ENCODE measurements at regions not wholly inside any gene's neighbourhood (a gene's known extent, or its start where the extent isn't known, plus 50 kb on each side); places are given as distances from the start of the nearest gene placed in this dataset.

DNA sequence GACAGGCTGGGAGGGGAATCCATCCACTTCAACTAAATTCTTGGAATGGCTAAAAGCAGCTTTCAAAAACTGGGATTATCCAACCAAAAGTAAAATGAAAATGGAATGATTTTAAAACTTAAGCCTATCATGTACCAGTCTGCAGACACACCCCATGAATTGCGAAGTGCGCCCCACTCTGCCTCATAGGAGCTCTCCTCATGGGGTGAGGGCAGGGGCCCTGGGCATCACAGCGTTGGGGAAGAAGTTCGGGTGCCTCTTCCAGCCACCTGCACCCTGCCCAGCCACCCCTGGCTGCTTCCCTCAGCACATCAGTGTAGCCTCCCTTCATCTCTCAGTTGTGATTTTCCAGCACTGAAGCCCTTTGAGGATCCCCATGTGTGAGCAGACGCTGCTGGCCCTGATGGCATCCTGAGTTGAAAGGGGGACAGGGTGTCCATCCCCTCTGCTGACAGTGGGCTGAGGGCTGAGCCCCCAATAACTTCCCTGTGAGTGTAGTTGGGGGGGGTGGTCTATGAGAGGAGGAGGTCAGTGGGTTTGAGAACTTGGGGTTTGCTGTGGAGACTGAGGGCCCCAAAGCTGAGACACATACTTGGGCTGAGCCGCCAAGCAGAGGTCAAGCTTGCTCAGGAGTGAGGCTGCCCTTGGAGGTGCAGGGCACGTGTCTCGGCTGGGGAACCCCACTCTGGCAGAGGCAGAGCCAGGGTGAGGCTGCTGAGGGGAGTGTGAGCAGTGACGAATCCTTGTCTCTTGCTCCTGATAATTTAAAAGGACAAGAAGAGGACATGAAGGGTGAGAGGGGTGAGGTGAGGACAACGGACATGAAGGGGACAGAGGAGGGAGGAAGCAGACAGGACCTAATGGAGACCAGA lies 542.1 kb downstream of the TCERG1L start:
- Histone ChIP-seq H3K4me3 (no peak overlapping the region), H3K27me3 (no peaks in the 10 kb centered on the region), H3K36me3 (no peaks in the 10 kb centered on the region), H3K9me3 (peaks cover 0 to 5% (median 0%) of the 10 kb centered on the region in 4 donors), H3K4me1 (no peaks in the 10 kb centered on the region), H3K27ac (no peak overlapping the region)
- peak in 2 of 3 donors; percentile 25 to 33 for DNase-seq
- TF ChIP-seq POLR2A (IDR thresholded peaks at IDR 0.05): no peak
- TF ChIP-seq, protein P1, sequence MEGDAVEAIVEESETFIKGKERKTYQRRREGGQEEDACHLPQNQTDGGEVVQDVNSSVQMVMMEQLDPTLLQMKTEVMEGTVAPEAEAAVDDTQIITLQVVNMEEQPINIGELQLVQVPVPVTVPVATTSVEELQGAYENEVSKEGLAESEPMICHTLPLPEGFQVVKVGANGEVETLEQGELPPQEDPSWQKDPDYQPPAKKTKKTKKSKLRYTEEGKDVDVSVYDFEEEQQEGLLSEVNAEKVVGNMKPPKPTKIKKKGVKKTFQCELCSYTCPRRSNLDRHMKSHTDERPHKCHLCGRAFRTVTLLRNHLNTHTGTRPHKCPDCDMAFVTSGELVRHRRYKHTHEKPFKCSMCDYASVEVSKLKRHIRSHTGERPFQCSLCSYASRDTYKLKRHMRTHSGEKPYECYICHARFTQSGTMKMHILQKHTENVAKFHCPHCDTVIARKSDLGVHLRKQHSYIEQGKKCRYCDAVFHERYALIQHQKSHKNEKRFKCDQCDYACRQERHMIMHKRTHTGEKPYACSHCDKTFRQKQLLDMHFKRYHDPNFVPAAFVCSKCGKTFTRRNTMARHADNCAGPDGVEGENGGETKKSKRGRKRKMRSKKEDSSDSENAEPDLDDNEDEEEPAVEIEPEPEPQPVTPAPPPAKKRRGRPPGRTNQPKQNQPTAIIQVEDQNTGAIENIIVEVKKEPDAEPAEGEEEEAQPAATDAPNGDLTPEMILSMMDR (IDR thresholded peaks at IDR 0.05): no peak

DNA sequence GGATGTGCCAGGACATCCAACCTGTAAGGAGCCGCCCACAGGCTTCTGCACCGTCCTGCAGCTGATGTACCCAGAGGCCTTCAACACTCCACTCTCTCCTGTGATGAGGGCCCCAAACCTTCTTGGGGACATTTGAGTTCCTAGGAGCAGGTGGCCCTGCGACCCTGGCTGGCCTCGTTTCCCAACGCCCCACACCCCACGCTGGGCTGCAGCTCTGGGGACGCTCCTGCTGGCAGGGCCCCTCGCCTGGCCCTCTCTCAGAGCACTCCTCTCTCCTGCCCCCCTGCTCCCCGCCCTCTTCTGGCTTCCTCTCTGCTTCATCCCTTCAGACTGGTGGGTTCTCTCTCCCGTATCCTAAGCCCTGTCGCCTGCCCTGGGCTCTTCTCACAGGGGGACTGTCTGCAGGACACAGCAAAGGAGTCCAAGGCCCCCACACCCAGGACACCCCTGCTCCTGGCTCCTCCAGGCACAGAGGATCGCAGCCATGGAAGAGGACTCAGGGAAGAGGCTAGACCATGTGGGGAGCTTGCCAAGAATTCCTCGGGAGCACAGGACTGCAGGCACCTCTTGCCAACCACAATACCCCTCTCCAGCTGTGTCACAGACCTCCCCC lies 541.4 kb downstream of the TCERG1L start:
- Histone ChIP-seq H3K27me3 (no peaks in the 10 kb centered on the region), H3K4me1 (no peaks in the 10 kb centered on the region), H3K4me3 (no peak overlapping the region), H3K9me3 (peaks cover 0 to 5% (median 0%) of the 10 kb centered on the region in 4 donors), H3K36me3 (no peaks in the 10 kb centered on the region), H3K27ac (no peak overlapping the region)
- DNase-seq: peak in 2 of 3 donors; percentile 24 to 26
- TF ChIP-seq, protein P1 (IDR thresholded peaks at IDR 0.05): no peak
- no peak for TF ChIP-seq POLR2A (IDR thresholded peaks at IDR 0.05)

DNA sequence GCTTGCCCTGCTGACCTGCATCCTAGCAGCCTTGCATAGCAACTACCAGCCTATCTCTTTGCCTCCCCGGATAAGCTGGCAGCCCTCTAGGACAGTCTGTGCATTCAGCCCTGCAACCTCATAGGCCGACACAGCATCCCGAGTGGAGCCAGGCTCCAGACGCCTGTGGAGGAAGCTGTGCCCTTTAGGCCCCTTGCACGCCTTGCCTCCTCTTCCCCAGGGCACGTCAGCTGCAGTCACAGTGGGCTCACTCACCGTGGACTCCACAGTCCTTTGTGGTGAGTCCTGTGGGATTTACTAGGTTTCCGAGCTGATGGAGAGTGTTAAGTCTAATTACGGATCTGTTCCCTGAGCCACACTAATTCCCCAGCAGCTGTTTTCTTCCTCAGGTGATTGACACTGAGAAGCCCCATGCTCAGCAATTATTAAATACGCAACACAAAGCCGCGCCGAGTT lies 540.0 kb downstream of the TCERG1L start:
- Histone ChIP-seq H3K36me3 (no peaks in the 10 kb centered on the region), H3K9me3 (peaks cover 0 to 5% (median 0%) of the 10 kb centered on the region in 4 donors), H3K27me3 (no peaks in the 10 kb centered on the region), H3K4me1 (no peaks in the 10 kb centered on the region), H3K4me3 (no peak overlapping the region), H3K27ac (no peak overlapping the region)
- DNase-seq: peak in 2 of 3 donors; percentile 19 to 30
- TF ChIP-seq, protein P1 (IDR thresholded peaks at IDR 0.05): no peak
- no peak for TF ChIP-seq POLR2A (IDR thresholded peaks at IDR 0.05)

DNA sequence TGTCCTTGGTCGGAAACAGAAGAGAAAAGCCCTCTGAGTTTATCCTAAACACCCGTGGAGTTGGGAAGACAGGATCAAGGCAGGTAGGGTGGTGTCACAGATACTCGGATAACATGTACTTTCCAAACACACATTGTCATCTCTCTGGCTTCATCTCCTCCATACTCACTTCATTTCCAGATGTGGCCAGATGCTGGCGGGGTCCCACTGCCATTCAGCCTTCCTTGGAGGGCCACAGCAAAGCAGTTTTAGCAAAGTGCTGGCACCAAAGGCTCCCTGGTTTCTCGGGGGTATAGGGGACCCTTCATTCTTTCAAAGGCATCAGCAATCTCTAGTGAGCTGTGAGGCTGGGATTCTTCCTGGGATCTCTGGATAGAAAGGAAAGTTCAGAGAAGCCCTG lies 539.5 kb downstream of the TCERG1L start:
- H3K36me3 ChIP-seq: no peaks in the 10 kb centered on the region
- peak in 1 of 3 donors; percentile 0 for DNase-seq
- TF ChIP-seq, protein P1 (IDR thresholded peaks at IDR 0.05): no peak
- no peak for TF ChIP-seq POLR2A (IDR thresholded peaks at IDR 0.05)
- H3K27me3 ChIP-seq: no peaks in the 10 kb centered on the region
- H3K4me3 ChIP-seq: no peak overlapping the region
- H3K27ac ChIP-seq: no peak overlapping the region
- peaks cover 0 to 5% (median 0%) of the 10 kb centered on the region in 4 donors for H3K9me3 ChIP-seq
- H3K4me1 ChIP-seq: no peaks in the 10 kb centered on the region

DNA sequence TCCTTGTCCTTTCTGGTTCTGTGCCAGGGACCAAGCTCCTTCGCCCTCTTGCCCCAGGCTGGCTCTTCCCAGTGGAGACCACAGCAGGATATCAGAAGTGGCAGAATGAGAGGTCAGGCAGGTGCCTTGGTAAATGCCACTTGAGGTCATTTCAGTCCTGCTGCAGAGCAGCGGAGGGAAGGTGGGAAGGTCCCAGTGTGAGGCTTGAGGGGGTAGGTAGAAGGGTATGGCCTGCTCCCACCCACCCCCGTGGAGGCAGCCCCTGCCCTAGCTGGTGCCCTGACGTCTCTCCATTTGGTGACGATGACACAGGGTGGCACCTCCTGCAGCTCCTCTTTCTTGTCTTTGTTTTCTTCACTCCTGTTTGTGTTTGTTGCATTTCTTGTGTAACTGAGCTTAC lies 538.8 kb downstream of the TCERG1L start:
- Histone ChIP-seq H3K4me1 (no peaks in the 10 kb centered on the region), H3K27me3 (no peaks in the 10 kb centered on the region), H3K9me3 (peaks cover 0 to 3% (median 0%) of the 10 kb centered on the region in 4 donors), H3K4me3 (no peak overlapping the region), H3K36me3 (no peaks in the 10 kb centered on the region), H3K27ac (no peak overlapping the region)
- DNase-seq: peak in 2 of 3 donors; percentile 15 to 25
- TF ChIP-seq, protein P1 (IDR thresholded peaks at IDR 0.05): no peak
- no peak for TF ChIP-seq POLR2A (IDR thresholded peaks at IDR 0.05)

Measured in Peyer's patch (tissue), 4 donors.